SK-N-SH treated with all-trans-retinoic acid at 6 μM for 48 hours (cell line): ENCODE measurements at regions not wholly inside any gene's neighbourhood (a gene's known extent, or its start where the extent isn't known, plus 50 kb on each side); places are given as distances from the start of the nearest gene placed in this dataset.

Experiments
- ATAC-seq: fragments of 200-7000 bp; cut with Tn5 transposase; 3 replicates; pipeline ENCODE4 v1.9.1; 2020; ENCODE audit warnings: mild to moderate bottlenecking, moderate library complexity
- ARNTL ChIP-seq: fragments of 450-650 bp; formaldehyde crosslinking; IDR thresholded peaks from 2 replicates; pipeline ENCODE4 v1.5.0; 2020; ENCODE audit warnings: low read depth, mild to moderate bottlenecking, moderate library complexity, borderline replicate concordance
- BACH2 ChIP-seq: fragments of 250-450 bp; sonication (Bioruptor Pico); IDR thresholded peaks from 2 replicates; pipeline ENCODE4 v1.9.0; 2021; ENCODE audit warnings: mild to moderate bottlenecking, borderline replicate concordance
- CSDC2 ChIP-seq: fragments of 250-450 bp; sonication (Bioruptor Pico); IDR thresholded peaks from 2 replicates; pipeline ENCODE4 v1.5.0; 2020; ENCODE audit warnings: mild to moderate bottlenecking, moderate library complexity
- CSRNP3 ChIP-seq: fragments of 250-450 bp; sonication (Bioruptor Pico); IDR thresholded peaks from 2 replicates; pipeline ENCODE4 v1.5.1; 2021; ENCODE audit warnings: mild to moderate bottlenecking, moderate library complexity
- ESRRG ChIP-seq: fragments of 250-450 bp; sonication (Bioruptor Pico); IDR thresholded peaks from 2 replicates; pipeline ENCODE4 v1.6.1; 2021; ENCODE audit warnings: mild to moderate bottlenecking
- GLIS3 ChIP-seq: fragments of 250-450 bp; sonication (Bioruptor Pico); IDR thresholded peaks from 2 replicates; pipeline ENCODE4 v1.5.0; 2020; ENCODE audit warnings: mild to moderate bottlenecking, moderate library complexity
- ISL1 ChIP-seq: fragments of 250-450 bp; sonication (Bioruptor Pico); IDR thresholded peaks from 2 replicates; pipeline ENCODE4 v2.1.2; 2022; ENCODE audit warnings: mild to moderate bottlenecking, moderate library complexity
- PPARA ChIP-seq: fragments of 250-450 bp; sonication (Bioruptor Pico); IDR thresholded peaks from 2 replicates; pipeline ENCODE4 v1.5.0; 2020; ENCODE audit warnings: mild to moderate bottlenecking, borderline replicate concordance
- RARB ChIP-seq: fragments of 250-450 bp; sonication (Bioruptor Pico); IDR thresholded peaks from 2 replicates; pipeline ENCODE4 v1.8.0; 2021; ENCODE audit warnings: mild to moderate bottlenecking, moderate library complexity
- SNAI2 ChIP-seq: fragments of 250-450 bp; sonication (Bioruptor Pico); IDR thresholded peaks from 2 replicates; pipeline ENCODE4 v1.5.0; 2020; ENCODE audit warnings: mild to moderate bottlenecking, moderate library complexity
- TCF4 ChIP-seq: fragments of 250-450 bp; sonication (Bioruptor Pico); IDR thresholded peaks from 2 replicates; pipeline ENCODE4 v1.8.0; 2021; ENCODE audit warnings: mild to moderate bottlenecking, moderate library complexity, borderline replicate concordance
- TOX ChIP-seq: fragments of 250-450 bp; sonication (Bioruptor Pico); IDR thresholded peaks from 2 replicates; pipeline ENCODE4 v1.8.0; 2021; ENCODE audit warnings: mild to moderate bottlenecking, moderate library complexity, borderline replicate concordance
- TSHZ2 ChIP-seq: fragments of 250-450 bp; sonication (Bioruptor Pico); IDR thresholded peaks from 2 replicates; pipeline ENCODE4 v1.5.0; 2020; ENCODE audit warnings: mild to moderate bottlenecking, moderate library complexity
- ZC3H10 ChIP-seq: fragments of 250-450 bp; sonication (Bioruptor Pico); IDR thresholded peaks from 2 replicates; pipeline ENCODE4 v1.5.1; 2021; ENCODE audit warnings: mild to moderate bottlenecking, moderate library complexity
- ZFP3 ChIP-seq: fragments of 250-450 bp; sonication (Bioruptor Pico); IDR thresholded peaks from 2 replicates; pipeline ENCODE4 v1.5.0; 2020; ENCODE audit warnings: mild to moderate bottlenecking, moderate library complexity
- ZFP30 ChIP-seq: fragments of 450-650 bp; formaldehyde crosslinking; IDR thresholded peaks from 2 replicates; pipeline ENCODE4 v1.5.0; 2022; ENCODE audit warnings: mild to moderate bottlenecking, moderate library complexity
- ZNF565 ChIP-seq: fragments of 450-650 bp; formaldehyde crosslinking; conservative IDR thresholded peaks from 2 replicates; pipeline ENCODE4 v1.5.0; 2020; ENCODE audit warnings: low read depth, mild to moderate bottlenecking, moderate library complexity
- ZNF70 ChIP-seq: fragments of 450-650 bp; formaldehyde crosslinking; IDR thresholded peaks from 2 replicates; pipeline ENCODE4 v1.5.0; 2020; ENCODE audit warnings: mild to moderate bottlenecking, moderate library complexity
- ZNF8 ChIP-seq: fragments of 450-650 bp; formaldehyde crosslinking; IDR thresholded peaks from 2 replicates; pipeline ENCODE4 v1.5.0; 2020; ENCODE audit warnings: mild to moderate bottlenecking, moderate library complexity
- TF ChIP-seq, protein P1 (sequence below): fragments of 250-450 bp; sonication (Bioruptor Pico); IDR thresholded peaks from 2 replicates; pipeline ENCODE4 v1.5.1; 2020; ENCODE audit warnings: low read depth, mild to moderate bottlenecking, moderate library complexity
- TF ChIP-seq, protein P2 (sequence below): fragments of 250-450 bp; sonication (Bioruptor Pico); IDR thresholded peaks from 2 replicates; pipeline ENCODE4 v1.8.0; 2020; ENCODE audit warnings: mild to moderate bottlenecking, moderate library complexity, borderline replicate concordance
- TF ChIP-seq, protein P3 (sequence below): fragments of 250-450 bp; sonication (Bioruptor Pico); IDR thresholded peaks from 2 replicates; pipeline ENCODE4 v1.8.0; 2021; ENCODE audit warnings: low read depth, mild to moderate bottlenecking, moderate library complexity, borderline replicate concordance

- no peak for TF ChIP-seq TSHZ2 (CRISPR knock-in tag)
- TF ChIP-seq ZFP30 (CRISPR knock-in tag): no peak
- no peak for TF ChIP-seq ZNF565
- TF ChIP-seq TOX (CRISPR knock-in tag): no peak
- TF ChIP-seq ESRRG (CRISPR knock-in tag): no peak
- no peak for TF ChIP-seq TCF4 (CRISPR knock-in tag)
- TF ChIP-seq RARB (CRISPR knock-in tag): no peak
- TF ChIP-seq ZNF8 (CRISPR knock-in tag): no peak
These were observed 1194.2 kb downstream of the EFNB2 start (continued) for GRCh38 chr13:105341256-105341655.

DNA sequence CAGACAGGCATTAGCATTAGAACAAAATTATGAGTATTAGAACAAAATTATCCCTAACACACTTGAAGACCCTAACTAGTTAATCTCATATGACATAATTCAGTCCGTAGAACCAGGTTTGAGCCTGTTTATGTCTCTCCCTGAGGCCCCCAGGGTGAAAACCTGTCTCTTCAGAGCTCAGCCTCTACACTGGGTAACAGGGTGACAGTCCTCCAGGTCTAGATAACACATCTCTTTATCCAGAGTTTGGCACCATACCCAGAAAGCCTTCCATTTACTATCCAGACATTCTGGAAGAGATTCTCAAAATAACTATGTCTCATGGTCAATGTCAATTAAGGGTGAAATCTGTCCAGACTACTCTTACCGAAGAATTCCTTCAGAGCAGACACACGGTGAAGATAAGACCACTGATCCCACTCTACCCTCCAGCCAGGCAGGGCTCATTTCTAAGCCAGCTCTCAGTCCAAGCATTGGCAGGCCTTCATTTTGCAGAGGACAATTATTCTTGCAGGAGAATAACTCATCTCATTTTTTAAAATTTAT is 1195.3 kb downstream of the EFNB2 start:
- ATAC-seq: no peak
- TF ChIP-seq TCF4 (CRISPR knock-in tag) (peak; percentile 76), CSDC2 (CRISPR knock-in tag) (peak; percentile 47; the same call in 1 of the 2 replicates), ZFP3 (CRISPR knock-in tag) (no peak), ISL1 (CRISPR knock-in tag) (peak; percentile 97), GLIS3 (CRISPR knock-in tag) (peak; percentile 77), ZNF8 (CRISPR knock-in tag) (no peak), SNAI2 (CRISPR knock-in tag) (peak; percentile 84; the same call in 1 of the 2 replicates), TSHZ2 (CRISPR knock-in tag) (peak; percentile 87), ARNTL (CRISPR knock-in tag) (no peak), ESRRG (CRISPR knock-in tag) (peak; percentile 89), TOX (CRISPR knock-in tag) (no peak), ZNF70 (no peak), CSRNP3 (CRISPR knock-in tag) (no peak)
- TF ChIP-seq, protein P1, sequence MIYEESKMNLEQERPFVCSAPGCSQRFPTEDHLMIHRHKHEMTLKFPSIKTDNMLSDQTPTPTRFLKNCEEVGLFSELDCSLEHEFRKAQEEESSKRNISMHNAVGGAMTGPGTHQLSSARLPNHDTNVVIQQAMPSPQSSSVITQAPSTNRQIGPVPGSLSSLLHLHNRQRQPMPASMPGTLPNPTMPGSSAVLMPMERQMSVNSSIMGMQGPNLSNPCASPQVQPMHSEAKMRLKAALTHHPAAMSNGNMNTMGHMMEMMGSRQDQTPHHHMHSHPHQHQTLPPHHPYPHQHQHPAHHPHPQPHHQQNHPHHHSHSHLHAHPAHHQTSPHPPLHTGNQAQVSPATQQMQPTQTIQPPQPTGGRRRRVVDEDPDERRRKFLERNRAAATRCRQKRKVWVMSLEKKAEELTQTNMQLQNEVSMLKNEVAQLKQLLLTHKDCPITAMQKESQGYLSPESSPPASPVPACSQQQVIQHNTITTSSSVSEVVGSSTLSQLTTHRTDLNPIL (CRISPR knock-in tag): peak; percentile 66; the same call in 1 of the 2 replicates

DNA sequence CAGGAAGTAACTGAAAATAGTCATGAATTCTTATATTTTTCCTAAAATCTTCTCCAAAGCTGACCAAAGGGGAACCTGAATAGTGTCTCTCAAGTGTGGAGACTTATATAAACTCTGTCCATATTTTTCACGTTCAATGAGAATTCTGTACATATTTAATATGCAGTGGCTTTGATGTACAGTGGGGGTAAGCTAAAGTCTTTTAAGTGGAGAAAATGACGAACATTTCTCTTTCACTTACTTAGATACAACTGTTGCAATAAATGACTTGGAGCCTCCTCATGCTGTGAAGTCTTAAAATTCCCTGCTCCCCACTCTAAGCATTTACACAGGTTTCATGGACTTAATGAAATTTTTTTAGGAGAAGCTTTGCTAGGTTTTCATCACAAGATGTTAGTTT is 1196.7 kb downstream of the EFNB2 start:
- no peak for ATAC-seq
- TF ChIP-seq ZFP3 (CRISPR knock-in tag): no peak
- TF ChIP-seq, protein P2, sequence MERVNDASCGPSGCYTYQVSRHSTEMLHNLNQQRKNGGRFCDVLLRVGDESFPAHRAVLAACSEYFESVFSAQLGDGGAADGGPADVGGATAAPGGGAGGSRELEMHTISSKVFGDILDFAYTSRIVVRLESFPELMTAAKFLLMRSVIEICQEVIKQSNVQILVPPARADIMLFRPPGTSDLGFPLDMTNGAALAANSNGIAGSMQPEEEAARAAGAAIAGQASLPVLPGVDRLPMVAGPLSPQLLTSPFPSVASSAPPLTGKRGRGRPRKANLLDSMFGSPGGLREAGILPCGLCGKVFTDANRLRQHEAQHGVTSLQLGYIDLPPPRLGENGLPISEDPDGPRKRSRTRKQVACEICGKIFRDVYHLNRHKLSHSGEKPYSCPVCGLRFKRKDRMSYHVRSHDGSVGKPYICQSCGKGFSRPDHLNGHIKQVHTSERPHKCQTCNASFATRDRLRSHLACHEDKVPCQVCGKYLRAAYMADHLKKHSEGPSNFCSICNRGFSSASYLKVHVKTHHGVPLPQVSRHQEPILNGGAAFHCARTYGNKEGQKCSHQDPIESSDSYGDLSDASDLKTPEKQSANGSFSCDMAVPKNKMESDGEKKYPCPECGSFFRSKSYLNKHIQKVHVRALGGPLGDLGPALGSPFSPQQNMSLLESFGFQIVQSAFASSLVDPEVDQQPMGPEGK (CRISPR knock-in tag): no peak
- no peak for TF ChIP-seq PPARA (CRISPR knock-in tag)
- no peak for TF ChIP-seq ZC3H10 (CRISPR knock-in tag)
- TF ChIP-seq, protein P3, sequence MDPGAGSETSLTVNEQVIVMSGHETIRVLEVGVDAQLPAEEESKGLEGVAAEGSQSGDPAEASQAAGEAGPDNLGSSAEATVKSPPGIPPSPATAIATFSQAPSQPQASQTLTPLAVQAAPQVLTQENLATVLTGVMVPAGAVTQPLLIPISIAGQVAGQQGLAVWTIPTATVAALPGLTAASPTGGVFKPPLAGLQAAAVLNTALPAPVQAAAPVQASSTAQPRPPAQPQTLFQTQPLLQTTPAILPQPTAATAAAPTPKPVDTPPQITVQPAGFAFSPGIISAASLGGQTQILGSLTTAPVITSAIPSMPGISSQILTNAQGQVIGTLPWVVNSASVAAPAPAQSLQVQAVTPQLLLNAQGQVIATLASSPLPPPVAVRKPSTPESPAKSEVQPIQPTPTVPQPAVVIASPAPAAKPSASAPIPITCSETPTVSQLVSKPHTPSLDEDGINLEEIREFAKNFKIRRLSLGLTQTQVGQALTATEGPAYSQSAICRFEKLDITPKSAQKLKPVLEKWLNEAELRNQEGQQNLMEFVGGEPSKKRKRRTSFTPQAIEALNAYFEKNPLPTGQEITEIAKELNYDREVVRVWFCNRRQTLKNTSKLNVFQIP (CRISPR knock-in tag): no peak
- TF ChIP-seq ZNF8 (CRISPR knock-in tag): no peak
- TF ChIP-seq GLIS3 (CRISPR knock-in tag): no peak
- TF ChIP-seq ISL1 (CRISPR knock-in tag): no peak
- TF ChIP-seq, protein P1 (CRISPR knock-in tag): no peak
- TF ChIP-seq BACH2 (CRISPR knock-in tag): no peak
- TF ChIP-seq ZFP30 (CRISPR knock-in tag): no peak
- TF ChIP-seq TCF4 (CRISPR knock-in tag): no peak
- no peak for TF ChIP-seq CSRNP3 (CRISPR knock-in tag)
- no peak for TF ChIP-seq RARB (CRISPR knock-in tag)
